DND-41 (cell line): ENCODE measurements at regions not wholly inside any gene's neighbourhood (a gene's known extent, or its start where the extent isn't known, plus 50 kb on each side); places are given as distances from the start of the nearest gene placed in this dataset.

Experiments
- CTCF ChIP-seq: IDR thresholded peaks from 2 replicates; pipeline ENCODE4 v1.5.1; 2012; ENCODE audit warnings: borderline replicate concordance, low read length, moderate library complexity, mild to moderate bottlenecking; ENCODE audit not compliant: poor library complexity, severe bottlenecking; ENCODE audit errors: extremely low read depth
- EZH2 ChIP-seq: IDR thresholded peaks from 3 replicates; pipeline ENCODE4 v1.6.1; 2012; ENCODE audit warnings: borderline replicate concordance, low read depth, mild to moderate bottlenecking, moderate library complexity, low read length, inconsistent platforms; ENCODE audit not compliant: severe bottlenecking

GRCh38 chr1:184858288-184858687, 103.6 kb upstream of the EDEM3 start:
- TF ChIP-seq CTCF (no peak), EZH2 (no peak)
